NCI-H2107 treated with DMSO at 0.1 percent for 48 hours (cell line): ENCODE measurements at regions not wholly inside any gene's neighbourhood (a gene's known extent, or its start where the extent isn't known, plus 50 kb on each side); places are given as distances from the start of the nearest gene placed in this dataset.
"Not testable (repeated sequence)": the region's sequence is repeated elsewhere in the genome, so short reads cannot be mapped to it uniquely, and the experiment has no call there.

Source experiments
- DNase-seq: peaks from one replicate; lab custom pipeline; 2025; ENCODE audit not compliant: unreplicated experiment; lab: John Stamatoyannopoulos, UW

DNA sequence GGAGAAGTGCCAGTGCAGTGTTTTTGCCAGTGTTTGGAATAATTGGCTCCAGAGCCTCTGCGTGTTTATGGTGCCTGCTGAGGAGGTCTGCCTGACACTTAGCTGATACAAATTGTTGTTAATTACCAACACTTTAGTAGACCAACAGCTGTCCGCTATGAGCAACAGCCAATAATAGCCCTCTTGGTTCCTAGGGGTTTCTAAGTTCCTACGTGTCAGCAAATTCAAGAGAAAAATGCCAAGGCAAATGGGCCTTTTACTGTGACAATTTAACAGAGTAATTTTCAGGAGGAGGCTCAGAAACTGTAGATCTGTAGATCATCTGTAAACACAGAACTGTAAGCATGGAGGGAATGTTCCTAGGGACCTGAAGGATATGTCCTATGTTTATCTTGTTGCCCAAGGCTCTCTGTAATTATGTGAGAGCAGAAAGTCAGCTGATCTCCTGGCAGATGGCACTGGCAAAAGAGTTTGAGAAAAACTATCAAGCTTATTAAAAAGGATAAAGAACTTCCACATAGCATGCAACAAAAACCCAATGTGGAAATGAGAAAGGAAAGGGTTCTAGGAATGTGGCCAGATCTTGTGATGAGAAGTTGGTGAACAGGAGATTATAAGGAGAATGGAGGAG, 157.7 kb downstream of the GJA1 start:
- peak; percentile 2 for DNase-seq

DNA sequence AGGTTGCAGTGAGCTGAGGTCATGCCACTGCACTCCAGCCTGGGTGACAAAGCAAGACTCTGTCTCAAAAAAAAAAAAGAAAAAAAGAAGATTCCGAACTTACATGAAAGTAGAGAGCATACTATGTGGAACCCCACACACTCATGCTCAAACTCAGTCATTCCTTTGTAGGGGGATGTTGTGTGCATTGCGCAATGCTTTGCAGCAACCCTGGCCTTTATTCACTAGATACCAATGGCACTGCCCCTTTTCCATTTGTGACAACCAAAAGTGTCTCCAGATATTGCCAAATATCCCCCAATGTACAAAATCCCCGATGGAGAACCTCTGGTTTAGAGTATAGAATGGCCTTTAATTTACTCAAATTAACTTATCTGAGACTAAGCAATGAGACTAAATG, 158.6 kb downstream of the GJA1 start:
- DNase-seq, result no peak

DNA sequence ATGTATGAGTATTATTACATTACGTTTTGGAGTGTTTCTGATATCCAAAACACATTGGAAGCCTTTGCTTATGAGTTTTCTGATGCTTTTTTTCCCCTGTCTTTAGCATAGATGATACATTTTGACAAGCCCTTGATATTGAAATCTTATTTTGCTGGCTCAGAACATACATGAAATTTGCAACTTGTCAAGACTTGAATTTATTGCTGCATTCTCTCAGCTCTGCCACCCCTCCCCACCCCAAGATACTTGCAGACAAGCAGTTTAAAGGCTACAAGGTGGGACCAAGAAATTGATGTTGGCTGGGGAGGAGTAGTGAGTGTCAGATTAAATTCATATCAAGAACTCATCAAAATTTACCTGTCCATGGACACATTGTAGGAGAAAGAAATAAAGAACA, 160.2 kb downstream of the GJA1 start:
- DNase-seq, result no peak

DNA sequence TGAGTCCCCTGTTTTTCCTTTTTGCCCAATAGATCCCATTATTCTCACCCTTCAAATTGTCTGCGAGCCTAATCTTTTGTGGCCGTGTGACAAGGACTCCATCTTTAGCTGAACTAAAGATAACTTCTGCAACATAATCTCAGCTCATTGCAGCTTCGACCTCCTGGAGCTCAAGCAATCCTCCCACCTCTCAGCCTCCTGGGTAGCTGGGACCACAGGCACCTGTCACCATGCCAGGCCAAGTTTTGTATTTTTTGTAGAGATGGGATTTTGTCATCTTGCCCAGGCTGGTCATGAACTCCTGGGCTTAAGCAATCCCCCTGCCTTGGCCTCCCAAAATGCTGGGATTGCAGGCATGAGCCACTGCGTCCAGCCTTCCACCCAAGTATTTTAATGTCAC, 161.0 kb downstream of the GJA1 start:
- DNase-seq, result no peak

DNA sequence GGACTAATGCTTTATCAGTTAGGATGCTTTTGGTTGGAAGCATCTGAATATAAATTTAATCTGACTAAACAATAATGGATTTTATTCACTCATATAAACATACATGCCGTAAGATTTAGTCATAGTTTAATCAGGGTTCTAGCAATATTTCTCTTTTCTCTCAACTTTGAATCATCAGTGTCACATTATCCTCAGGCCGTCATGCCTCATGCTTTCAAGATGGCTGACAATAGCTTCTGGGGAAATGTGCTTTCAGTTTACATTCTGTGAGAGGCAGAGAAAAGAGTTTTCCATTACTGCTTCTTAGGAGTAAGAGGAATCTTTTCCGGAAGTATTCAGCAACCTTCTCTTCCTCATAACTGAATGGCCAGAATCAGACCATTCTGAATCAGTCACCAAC, 162.2 kb downstream of the GJA1 start:
- DNase-seq, result no peak

DNA sequence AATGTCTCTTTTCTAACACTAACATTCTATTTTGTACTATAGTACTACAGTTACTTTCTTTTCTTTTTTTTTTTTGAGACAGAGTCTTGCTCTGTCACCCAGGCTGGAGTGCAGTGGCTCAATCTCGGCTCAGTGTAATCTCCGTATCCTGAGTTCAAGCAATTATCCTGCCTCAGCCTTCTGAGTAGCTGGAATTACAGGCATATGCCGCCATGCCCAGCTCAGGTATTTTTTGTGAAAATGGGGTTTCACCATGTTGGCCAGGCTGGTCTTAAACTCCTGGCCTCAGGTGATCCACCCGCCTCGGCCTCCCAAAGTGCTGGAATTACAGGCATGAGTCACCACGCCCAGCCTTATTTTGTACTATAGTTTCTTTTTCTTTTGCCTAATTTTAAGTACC, 163.9 kb downstream of the GJA1 start:
- DNase-seq, result not testable (repeated sequence)

DNA sequence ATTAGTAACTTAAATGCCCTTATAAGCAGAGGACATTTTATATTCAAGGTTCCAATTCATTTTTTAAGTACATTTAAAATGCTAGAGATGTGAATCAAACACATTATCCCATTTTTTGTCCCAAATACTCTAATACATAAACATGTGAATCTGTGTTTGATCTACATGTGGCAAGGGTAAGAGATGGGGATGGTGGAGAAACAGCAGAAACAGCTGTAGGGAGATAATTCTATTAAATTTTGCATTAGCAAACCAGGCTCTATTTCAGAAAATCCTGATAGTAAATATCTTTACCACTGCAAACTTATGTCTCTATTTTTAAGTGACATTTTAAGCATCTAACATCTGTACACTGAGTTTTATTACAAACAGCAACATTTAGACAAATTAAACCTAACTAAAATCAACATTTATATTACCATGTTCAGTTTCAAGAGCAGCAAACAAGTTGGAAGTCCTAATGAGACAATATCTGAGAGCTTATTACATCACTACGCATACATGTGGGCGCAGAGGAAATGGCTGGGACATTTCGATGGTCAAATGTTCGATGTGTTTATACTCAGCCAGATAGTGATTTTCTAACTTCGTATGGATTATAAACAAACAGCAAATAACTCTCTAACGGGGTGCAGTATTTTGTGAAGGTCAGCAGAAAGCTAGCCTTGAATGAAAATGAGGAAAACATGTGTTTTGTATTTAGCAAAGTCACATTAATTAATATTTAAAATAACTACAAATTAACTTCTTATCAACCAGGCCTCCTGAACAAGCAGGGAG, 165.1 kb downstream of the GJA1 start:
- DNase-seq, result no peak

DNA sequence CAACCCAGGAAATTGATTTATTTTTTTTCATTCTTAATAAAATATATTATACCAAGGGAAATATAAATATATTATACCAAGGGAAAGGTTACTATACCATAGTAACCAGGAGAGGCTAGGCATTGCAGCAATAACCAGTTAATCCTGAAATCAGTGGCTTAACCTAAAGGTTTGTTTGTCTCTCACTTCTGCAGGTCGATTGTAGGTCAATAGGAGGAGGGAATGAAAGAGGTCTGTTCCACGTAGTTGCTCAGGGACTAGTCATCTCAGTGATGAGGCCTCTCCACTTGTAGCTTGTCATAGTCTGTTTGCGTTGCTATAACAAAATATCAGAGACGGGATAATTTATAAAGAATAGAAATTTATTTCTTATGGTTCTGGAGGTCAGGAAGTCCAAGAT, 168.0 kb downstream of the GJA1 start:
- no peak for DNase-seq

DNA sequence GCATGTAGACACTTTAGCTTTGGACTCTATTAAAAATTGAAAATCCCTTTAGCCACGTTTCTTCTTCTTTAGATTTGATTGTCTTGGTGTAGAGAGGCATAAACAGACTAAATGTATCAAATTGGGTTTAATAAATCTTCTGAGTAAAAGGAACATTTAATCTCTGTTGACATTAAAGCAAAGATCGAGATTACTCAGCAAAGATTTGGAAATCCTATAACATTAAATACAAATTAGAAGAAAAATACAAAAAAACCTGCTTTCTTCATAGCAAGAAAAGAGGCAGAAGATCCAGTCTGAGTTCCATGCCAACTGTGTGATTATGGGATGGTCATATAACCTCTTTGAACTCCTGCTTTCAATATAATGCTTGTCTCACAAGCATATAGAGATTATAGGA, 172.3 kb downstream of the GJA1 start:
- DNase-seq, result no peak

DNA sequence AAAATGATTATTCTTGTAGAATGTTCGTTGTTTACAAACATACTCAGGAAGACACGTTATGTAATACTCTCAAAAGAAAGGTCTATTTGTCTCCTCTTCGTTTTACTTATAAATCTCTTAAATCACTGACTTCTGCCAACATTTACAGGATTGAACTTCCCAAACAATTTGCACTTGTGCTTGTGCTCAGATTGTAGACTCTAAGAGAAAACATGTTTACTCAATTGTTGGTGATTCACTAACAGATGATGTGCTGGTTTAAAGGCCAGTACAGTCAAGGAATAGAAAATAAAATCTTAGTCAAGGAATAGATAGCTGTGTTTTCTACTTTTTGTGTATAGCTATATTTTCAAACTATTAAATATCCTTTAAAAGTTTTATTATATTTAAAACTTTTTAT, 172.8 kb downstream of the GJA1 start:
- DNase-seq, result no peak

DNA sequence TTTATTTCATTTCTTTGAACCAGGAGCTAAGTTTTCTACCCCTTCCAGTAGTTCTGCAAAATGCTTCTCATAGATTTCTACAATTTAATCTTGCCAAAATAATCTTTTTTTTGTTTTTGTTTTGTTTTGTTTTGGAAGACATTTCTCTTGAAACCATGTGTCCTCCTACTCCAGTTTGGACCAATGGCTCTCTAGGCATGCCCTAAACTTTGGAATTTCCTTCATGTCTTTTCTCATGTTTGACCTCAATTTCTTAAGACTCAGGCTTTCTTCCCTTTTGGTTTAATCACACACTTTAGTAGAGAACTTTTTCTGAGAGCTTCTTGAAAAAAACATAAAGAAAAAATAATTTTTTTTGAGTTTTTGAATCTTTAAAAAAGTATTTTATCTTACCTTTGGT, 173.8 kb downstream of the GJA1 start:
- DNase-seq, result no peak

DNA sequence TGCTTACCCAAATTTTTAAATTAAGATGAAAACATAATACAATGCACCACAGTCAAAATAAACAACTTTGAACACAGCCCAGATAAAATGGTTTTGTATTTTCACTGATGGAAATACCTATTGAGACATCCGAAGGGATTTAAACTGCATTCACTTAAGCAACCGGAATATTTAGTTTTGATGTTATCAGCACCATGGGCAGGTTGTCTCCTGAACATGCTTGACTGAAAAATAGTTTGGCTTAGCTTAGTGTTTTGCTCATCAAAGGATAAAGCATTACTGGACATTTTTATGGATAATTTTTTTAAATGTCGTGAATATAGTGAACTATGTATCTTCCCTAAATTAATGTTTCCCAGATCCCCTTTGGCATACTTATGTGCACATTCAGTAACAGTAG, 177.5 kb downstream of the GJA1 start:
- no peak for DNase-seq

DNA sequence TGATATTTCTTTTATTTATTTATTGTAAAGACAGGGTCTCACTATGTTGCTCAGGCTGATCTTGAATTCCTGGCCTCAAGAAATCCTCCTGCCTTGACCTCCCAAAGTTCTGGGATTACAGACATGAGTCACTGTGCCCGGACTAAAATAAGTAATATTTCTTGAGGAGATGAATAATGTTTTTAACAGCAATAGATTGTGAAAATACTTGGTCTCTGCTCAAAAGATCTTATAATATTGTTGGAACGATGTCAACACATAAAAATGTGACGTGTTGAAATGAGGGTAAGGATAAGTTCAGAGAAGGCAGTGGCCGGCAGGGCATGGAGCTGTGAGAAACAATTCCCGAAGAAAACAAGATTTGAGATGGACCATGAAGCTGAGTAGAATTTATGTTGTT, 178.7 kb downstream of the GJA1 start:
- DNase-seq, result no peak

DNA sequence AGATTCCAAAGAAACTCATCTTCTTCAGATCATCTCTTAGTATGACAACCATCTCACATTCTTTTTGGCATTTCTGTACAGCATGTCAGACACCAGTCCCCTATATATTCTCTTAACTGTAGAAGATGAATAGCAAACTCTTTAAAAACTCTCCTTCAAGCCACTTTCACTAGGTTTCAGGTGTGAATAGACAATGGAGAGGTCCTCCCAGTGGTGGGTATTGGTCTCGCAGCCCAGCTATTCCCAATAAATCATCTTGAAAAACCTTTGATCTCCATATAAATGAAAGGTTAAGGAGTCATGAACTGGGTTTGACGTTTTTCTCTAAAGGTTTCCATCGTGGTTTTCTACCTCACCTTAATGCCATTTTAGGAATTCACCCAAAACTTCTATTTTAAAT, 180.0 kb downstream of the GJA1 start:
- no peak for DNase-seq

DNA sequence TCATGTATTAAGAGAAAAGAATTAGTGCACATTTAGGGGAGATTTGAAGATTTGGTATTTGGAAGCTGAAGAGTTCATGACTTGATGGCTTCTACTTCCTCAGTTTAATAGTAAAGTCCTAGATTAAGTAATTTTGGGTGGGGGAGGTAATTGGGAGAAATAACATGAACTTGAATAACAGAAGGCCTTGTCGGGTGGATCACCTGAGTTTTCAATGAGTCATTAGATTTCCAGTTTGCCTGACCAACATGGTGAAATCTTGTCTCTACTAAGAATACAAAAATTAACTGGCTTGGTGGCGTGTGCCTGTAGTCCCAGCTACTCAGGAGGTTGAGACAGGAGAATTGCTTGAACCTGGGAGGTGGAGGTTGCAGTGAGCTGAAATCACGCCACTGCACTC, 181.0 kb downstream of the GJA1 start:
- DNase-seq, result no peak

DNA sequence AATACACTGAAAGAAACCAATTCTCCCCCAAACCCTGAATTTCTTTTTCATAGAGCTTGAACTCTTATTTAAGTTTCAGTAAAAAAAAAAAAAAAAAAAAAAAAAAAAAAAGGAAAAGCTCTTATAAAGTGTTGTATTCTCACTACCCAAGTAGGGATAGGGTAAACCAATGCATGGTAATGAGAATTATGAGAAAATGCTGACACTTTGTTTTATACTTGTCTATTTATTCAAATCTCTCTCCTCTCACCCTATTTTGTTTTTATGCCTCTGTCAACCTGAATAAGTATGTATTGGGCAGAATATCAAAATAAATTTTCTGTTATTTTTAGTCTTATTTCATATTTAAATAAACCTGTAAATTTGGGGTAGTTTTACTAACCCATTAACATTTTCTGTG, 181.9 kb downstream of the GJA1 start:
- no peak for DNase-seq

DNA sequence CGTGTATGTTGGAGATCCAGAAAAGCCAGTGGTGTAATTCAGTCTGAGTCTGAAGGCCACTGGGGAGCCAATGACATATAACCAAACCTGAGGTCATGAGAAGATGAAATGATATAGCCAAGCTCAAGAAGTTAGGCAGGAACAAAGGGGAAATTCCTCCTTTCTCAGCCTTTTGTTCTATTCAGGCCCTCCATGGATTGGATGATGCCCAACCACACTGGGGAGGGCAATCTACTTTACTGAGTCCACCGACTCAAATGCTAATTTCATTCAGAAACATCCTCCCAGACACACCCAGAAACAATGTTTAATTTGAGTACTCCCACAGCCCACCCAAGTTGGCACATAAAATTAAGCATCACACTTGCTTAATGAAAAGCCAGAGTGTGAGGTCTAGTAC, 183.6 kb downstream of the GJA1 start:
- DNase-seq, result no peak

DNA sequence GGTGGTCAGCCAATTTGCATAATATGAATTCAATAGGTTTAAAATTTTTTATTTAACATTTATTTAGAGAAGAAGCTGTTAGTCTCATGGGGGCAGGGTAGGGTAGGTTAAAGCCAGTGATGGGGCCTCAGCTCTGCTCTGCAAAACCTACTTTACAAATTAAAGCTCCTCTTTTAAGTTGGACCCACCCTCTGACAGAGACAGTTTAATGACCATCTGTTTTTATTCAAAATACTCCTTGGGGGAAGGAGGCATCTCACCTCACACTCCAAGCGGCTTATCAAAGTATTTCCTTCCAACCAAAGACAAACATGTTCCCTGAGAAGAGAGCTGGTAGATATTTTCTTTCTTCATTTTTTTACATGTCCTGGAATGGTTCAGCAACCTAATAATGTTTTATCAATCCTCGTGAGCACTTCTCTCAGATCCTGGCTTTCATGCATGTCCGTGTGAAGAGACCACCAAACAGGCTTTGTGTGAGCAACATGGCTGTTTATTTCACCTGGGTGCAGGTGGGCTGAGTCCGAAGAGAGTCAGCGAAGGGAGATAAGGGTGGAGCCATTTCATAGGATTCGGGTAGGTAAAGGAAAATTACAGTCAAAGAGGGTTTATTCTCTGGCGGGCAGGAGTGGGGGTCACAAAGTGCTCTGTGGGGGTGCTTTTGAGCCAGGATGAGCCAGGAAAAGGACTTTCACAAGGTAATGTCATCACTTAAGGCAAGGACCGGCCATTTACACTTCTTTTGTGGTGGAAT, 184.7 kb downstream of the GJA1 start:
- no peak for DNase-seq

DNA sequence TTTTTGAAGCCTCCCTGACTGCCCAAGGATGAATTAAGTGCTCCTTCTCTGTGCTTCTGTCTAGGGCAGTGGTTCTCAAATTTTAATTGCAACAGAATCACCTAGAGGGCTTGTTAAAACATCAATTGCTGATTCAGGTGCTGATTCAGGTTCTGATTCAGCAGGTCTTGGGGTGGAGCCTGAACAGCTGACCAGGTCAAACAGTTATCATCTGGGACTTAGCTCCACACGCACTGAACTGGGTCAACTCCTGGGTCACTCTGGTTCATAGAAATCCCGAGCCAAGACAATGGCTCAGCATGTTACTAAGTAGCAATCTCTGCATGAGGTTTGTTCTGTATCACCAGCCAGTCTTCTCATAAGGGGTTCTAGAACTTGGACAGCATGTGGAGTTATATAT, 192.3 kb downstream of the GJA1 start:
- no peak for DNase-seq

DNA sequence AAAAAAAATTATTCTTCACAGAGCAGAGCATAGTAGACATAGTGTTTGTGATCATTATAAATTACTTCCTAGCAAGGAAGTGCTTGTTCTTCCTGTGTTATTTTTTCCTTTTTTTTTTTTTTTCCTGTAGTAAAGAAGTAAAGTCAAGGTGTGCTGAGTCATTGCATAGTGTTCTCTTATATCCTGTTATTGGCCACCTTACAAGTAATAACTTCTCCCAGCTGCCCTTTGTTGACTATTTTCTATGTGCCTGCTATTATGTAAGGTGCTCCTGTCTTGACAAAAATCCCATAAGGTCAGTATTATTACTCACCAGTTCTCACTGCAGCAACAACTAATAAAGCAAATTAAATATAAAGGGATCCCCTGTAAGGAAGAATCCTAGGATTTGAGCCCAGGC, 195.3 kb downstream of the GJA1 start:
- DNase-seq, result no peak

DNA sequence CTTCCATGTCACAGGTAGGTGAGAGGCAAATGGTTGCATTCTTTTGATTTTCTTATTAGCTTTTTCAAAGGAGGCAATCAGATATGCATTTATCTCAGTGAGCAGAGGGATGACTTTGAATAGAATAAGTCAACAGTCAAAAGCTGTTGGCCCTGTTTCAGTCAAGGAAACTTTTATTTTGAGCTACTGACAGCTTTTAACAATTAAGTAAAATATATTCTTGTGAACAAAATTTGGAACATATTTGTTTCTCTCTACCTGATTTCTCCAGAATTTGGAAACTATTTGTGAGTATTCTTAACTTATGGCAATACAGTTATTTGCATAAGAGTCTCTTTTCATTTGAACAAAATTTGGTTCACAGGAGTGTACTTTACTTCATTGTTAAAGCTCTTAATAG, 196.3 kb downstream of the GJA1 start:
- DNase-seq, result not testable (repeated sequence)

DNA sequence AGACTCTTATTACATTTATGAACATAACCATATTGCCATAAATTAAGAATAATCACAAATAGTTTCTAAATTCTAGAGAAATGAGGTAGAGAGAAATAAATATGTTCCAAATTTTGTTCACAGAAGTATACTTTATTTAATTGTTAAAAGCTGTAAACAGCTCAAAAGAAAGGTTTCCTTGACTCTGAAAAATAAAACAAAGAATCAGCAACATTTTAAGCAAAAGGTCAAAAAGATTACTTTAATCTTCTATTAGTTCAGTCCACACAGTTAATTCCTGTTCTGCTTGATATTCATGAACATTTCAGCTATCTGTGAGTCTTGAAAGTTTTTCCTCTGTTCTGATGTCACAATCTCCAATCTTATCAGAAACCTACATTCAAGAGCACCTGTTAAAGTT, 197.9 kb downstream of the GJA1 start:
- DNase-seq, result no peak
